GM19035 (cell line): ENCODE measurements at regions not wholly inside any gene's neighbourhood (a gene's known extent, or its start where the extent isn't known, plus 50 kb on each side); places are given as distances from the start of the nearest gene placed in this dataset.

Experiments
- ATAC-seq: cut with Tn5 transposase; IDR thresholded peaks from one replicate; pipeline ENCODE4 v1.9.1; 2021; ENCODE audit not compliant: unreplicated experiment

DNA sequence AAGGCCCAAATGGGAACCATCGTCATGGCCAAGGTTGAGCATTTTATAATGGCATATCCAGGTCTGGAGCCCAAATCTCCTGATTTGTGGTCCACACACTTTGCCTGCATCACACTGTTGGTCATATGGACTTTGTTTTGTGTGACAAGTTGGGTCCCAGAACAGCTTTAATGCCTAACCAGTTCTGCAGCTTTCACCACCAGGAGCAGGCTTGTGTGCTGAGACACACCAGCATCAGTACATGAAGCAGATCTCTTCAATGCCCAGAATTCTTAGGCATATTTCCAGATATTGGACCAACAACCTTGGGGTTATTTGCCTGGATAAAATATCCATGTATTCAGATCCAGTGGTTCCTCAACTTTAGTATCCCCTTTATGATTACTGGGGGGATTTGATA lies 371.3 kb downstream of the FBXW7 start:
- no peak for ATAC-seq

GRCh38 chr4:152162331-152162697 lies 373.6 kb downstream of the FBXW7 start:
- no peak for ATAC-seq

DNA sequence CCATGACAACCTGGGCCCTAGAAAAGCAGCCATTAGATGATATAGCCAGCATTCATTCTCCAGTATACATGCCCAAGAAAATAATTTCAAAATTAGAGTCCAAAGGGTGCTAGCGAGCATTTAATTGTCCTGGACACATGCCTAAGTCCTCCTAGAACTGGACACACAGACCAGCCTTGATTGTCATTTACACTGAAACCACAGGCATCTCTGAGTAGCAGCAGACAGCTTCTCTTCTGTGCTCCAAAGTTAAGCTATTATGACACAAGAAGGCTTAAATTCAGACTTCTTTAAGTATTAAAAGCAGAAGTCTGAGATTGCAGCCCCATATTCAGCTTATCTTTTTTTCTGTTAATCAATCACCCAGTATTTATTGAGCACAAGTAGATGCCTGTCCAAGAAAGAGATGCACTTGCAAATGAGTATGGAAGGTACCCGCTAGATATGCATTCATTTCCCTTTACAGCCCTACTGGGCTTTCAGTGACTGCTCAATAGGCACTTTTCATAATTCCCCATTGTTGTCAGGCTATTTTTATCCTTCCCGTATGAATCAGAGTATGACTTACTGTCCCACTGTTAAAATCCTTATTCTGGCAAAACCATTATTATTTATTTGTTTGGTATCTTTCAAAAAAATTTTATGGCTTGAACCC lies 374.1 kb downstream of the FBXW7 start:
- ATAC-seq: no peak

- ATAC-seq: no peak
Observed at GRCh38 chr4:152160225-152160800, 375.6 kb downstream of the FBXW7 start.

- no peak for ATAC-seq
Observed at GRCh38 chr4:152159773-152160172, 376.1 kb downstream of the FBXW7 start.

GRCh38 chr4:152158225-152158624 lies 377.7 kb downstream of the FBXW7 start:
- ATAC-seq: no peak

GRCh38 chr4:152157629-152158028 lies 378.3 kb downstream of the FBXW7 start:
- ATAC-seq: no peak

GRCh38 chr4:152156442-152156841 lies 379.4 kb downstream of the FBXW7 start:
- no peak for ATAC-seq

GRCh38 chr4:152155070-152155469 lies 380.8 kb downstream of the FBXW7 start:
- ATAC-seq: no peak

GRCh38 chr4:152154433-152154832 lies 381.5 kb downstream of the FBXW7 start:
- no peak for ATAC-seq

DNA sequence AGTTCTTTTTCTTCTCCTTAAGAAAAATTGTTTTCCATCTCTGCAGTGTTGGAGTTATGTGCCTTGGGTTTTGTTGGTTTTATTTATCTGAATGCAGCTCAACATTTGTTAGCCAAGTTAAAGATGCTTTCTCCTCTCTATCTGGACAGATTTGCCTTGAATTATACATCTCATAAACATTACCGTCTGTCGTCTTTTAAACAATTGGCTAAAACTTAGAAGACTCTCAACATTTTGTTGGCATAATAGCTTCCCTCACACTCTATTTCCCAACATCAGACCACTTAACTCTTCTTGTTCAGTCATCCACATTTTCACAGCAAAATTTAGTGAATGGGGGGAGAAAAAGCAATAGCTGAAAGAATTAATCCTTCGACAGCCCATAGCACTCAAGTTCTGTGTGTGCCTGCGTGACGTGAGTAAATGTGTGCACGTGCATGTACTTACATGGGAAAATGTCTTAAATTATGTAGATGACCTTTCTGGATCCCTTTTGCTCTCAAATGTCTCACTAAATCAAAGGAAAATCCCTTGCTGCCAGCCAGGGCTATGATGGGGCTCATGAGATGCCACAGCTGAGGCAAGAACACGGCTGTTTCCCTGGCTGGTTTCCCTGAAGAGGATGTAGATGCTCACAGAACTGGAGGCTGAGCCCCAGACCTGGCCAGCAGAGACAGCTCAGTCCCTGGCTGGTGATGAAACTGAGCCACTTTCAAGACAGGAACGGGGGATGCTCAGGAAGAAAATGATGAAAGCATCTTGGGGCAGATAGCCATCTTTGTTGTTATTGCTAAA lies 382.2 kb downstream of the FBXW7 start:
- no peak for ATAC-seq

- no peak for ATAC-seq
Observed at GRCh38 chr4:152150214-152150613, 385.7 kb downstream of the FBXW7 start.

DNA sequence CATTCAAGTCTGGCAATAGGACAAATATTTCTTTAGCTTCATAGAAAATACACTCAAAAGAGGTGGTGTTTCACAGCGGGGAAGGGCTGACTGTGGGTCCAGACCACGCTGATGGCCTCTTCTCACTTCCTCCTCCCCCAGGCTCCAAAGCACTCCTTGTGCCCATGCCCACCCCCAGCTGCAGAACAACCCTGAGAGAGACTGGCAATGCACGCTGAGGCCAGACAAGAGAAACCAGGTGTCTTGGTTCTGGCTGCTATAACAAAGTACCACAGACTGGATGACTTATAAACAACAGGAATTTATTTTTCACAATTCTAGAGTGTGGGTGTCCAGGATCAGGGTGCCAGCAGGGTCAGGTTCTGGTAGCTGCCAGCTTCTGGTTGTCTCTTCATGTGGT lies 386.1 kb downstream of the FBXW7 start:
- ATAC-seq: no peak

- ATAC-seq: no peak
Observed at GRCh38 chr4:152148057-152148456, 387.2 kb upstream of the GATB start.

DNA sequence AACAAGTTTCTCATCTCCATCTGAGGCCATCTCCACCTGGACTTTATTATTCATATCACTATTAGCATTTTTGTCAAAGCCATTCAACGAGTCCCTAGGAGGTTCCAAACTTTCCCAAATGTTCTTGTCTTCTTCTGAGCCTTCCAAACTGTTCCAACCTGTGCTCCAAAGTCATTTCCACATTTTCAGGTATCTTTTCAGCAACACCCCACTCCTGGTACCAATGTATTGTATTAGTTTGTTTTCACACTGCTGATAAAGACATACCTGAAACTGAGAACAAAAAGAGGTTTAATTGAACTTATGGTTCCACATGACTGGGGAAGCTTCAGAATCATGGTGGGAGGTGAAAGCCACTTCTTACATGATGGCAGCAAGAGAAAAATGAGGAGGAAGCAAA lies 385.4 kb upstream of the GATB start:
- no peak for ATAC-seq

- no peak for ATAC-seq
Observed at GRCh38 chr4:152143806-152144205, 383.0 kb upstream of the GATB start.

GRCh38 chr4:152138451-152138850 lies 377.6 kb upstream of the GATB start:
- no peak for ATAC-seq

DNA sequence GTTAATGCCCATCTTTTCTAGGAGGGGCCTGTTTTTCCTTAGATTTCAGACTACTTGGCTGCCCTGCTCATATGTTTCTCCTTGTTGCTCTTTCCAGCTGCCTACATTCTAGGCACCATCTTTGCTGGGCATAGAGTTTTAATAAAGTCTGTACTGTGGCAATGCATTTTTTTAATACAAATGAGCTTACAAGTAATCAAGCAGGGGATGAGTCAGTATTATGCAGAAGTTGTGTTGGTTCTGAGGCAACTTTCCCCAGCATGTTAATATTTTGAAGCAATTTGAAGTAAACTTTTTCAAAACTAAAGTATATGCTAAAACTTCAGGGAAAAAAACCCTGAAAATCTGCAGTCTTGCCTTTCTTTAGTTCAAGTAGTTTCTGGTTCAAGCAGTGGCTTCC lies 372.0 kb upstream of the GATB start:
- no peak for ATAC-seq

- ATAC-seq: no peak
Observed at GRCh38 chr4:152128356-152128755, 367.5 kb upstream of the GATB start.

DNA sequence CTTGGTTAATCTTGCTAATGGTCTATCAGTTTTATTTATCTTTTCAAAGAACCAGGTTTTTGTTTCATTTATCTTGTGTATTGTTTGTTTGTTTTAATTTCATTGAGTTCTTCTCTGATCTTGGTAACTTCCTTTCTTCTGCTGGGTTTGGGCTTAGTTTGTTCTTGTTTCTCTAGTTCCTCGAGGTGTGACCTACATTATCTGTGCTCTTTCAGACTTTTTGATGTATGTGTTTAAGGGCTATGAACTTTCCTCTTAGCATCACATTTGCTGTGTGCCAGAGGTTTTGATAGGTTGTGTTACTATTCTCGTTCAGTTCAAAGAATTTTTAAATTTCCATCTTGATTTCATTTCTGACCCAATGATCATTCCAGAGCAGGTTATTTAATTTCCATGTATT lies 365.4 kb upstream of the GATB start:
- ATAC-seq: no peak

DNA sequence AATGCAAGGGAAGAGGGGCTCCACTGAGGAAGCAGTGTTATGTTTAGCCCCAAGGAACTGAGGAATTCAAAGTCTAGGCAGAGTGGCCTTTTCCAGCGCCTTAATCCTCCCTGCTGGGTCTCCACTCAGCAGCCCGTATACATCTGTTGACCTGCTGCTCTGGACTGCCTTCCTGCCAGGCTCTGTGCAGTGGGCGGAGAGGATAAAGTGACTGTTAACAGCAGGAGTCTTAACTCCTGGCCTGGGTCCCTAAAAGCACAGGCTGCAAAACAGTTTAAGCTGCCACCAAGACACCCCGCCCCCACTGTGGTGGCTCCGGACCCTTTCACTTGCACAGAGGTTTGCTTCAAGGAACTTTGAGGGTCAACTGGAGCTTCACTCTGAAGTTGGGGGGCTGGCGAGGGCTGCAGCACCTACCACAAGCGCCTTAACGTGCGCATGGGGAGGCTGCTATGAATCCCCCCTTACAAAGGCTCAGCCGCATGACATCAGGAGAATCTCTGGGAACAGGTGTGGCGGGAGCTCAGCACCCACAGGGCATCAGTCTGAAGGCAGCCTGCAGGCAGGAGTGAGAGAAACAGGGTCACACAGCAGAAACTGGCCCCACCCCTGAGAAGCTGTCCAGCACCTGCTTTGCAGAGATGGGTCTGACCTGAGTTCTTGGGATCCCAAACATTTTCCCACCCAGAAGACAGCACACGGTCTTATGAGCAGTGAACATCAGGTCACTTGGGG lies 358.2 kb upstream of the GATB start:
- no peak for ATAC-seq
